ENCODE measurements at regions not wholly inside any gene's neighbourhood (a gene's known extent, or its start where the extent isn't known, plus 50 kb on each side); places are given as distances from the start of the nearest gene placed in this dataset.

DNA sequence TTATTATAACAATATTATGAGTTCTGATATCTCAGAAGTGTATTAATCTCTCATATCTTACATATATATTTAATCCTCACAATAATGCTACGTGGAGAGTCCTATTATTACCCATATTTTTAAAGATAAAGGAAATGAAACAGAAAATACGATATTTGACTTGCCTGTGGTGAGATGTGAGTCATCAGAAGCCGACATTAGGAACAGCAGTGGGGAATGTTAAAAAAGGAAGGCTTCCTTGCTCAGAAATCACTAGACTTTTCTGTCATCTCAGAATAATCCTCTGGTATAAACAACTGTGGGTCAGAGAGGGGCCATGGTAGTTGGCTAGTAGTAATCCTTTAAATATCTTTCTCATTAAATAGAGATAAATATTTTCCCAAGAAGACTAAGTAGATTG, 402.3 kb upstream of the PCDH15 start:
- no peak for TF ChIP-seq CTCF (IDR thresholded peaks at IDR 0.05)
- TF ChIP-seq EZH2phosphoT487 (IDR thresholded peaks at IDR 0.05) = no peak
- no peak for TF ChIP-seq EZH2 (IDR thresholded peaks at IDR 0.05)
- Histone ChIP-seq H3K4me2 (no peak overlapping the region), H2AFZ (replicated peaks) (no peak overlapping the region), H3F3A (ENCODE audit: low read depth) (no peaks in the 10 kb centered on the region), H3K36me3 (no peaks in the 10 kb centered on the region), H3K4me3 (no peak overlapping the region), H3K9ac (no peak overlapping the region), H3K27ac (no peak overlapping the region), H3K9me3 (ENCODE audit: low read depth) (no peaks in the 10 kb centered on the region), H3K4me1 (no peaks in the 10 kb centered on the region), H3K27me3 (no peaks in the 10 kb centered on the region), H4K20me1 (ENCODE audit: low read depth) (no peaks in the 10 kb centered on the region), H3K79me2 (ENCODE audit: low read depth) (no peaks in the 10 kb centered on the region)
- Mint-ChIP-seq H3K9me3 (peaks cover 5% of the 10 kb centered on the region), H3K27ac (no peak overlapping the region), H3K4me1 (no peaks in the 10 kb centered on the region), H3K36me3 (no peaks in the 10 kb centered on the region), H3K27me3 (ENCODE audit: insufficient read depth, low read depth) (peaks cover 3% of the 10 kb centered on the region), H3K4me3 (no peak overlapping the region)
- no peak for DNase-seq (ENCODE audit: low spot score)

- H3K9me3 ChIP-seq (ENCODE audit: low read depth) = no peaks in the 10 kb centered on the region
- H3F3A ChIP-seq (ENCODE audit: low read depth) = no peaks in the 10 kb centered on the region
- H3K4me3 Mint-ChIP-seq = no peak overlapping the region
- TF ChIP-seq CTCF (IDR thresholded peaks at IDR 0.05) (no peak), EZH2 (IDR thresholded peaks at IDR 0.05) (no peak), EZH2phosphoT487 (IDR thresholded peaks at IDR 0.05) (no peak)
- peaks cover 3% of the 10 kb centered on the region for H3K27me3 Mint-ChIP-seq (ENCODE audit: insufficient read depth, low read depth)
- no peak overlapping the region for H3K4me3 ChIP-seq
- no peak overlapping the region for H2AFZ ChIP-seq (replicated peaks)
- no peaks in the 10 kb centered on the region for H4K20me1 ChIP-seq (ENCODE audit: low read depth)
- H3K4me1 ChIP-seq = no peaks in the 10 kb centered on the region
- H3K27ac ChIP-seq = no peak overlapping the region
- H3K79me2 ChIP-seq (ENCODE audit: low read depth) = no peaks in the 10 kb centered on the region
- H3K4me2 ChIP-seq = no peak overlapping the region
- H3K27ac Mint-ChIP-seq = no peak overlapping the region
- H3K9me3 Mint-ChIP-seq = peaks cover 5% of the 10 kb centered on the region
- no peaks in the 10 kb centered on the region for H3K36me3 ChIP-seq
- no peaks in the 10 kb centered on the region for H3K4me1 Mint-ChIP-seq
- DNase-seq (ENCODE audit: low spot score) = no peak
- H3K27me3 ChIP-seq = no peaks in the 10 kb centered on the region
- H3K36me3 Mint-ChIP-seq = no peaks in the 10 kb centered on the region
- no peak overlapping the region for H3K9ac ChIP-seq
Observed at GRCh38 chr10:55200020-55200419, 399.0 kb upstream of the PCDH15 start.

DNA sequence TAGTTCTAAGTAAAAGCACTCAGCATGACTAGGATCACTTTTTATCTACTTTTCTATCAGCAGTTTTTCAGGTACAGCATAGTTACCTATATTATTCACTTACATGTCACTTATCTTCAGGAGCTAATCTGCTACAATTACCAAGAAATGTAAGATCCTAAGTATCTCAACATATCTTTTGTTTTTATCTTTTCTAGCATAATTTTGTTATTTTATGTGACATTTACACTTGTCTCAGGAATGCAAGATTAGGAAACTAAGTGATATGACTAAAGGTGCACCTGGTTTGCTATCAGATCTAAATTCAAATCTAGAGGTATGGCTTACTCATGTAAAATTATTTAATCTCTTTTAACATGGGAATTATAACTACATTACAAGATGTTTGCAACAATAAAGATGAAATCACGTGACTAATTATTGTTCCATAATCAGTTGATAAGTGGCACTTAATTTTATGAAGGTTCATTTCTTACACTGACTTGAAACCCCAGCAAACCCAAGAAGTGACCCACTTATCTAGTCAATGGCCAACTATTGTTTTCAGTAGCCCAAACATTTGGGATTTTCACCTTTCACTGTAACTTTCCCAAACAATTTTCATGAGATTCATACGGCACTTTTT, 390.3 kb upstream of the PCDH15 start:
- Histone ChIP-seq H2AFZ (replicated peaks) (no peak overlapping the region), H3F3A (ENCODE audit: low read depth) (no peaks in the 10 kb centered on the region), H3K4me1 (no peaks in the 10 kb centered on the region), H3K27me3 (no peaks in the 10 kb centered on the region), H4K20me1 (ENCODE audit: low read depth) (no peaks in the 10 kb centered on the region), H3K36me3 (no peaks in the 10 kb centered on the region), H3K4me3 (no peak overlapping the region), H3K27ac (no peak overlapping the region), H3K79me2 (ENCODE audit: low read depth) (no peaks in the 10 kb centered on the region), H3K9me3 (ENCODE audit: low read depth) (no peaks in the 10 kb centered on the region), H3K9ac (no peak overlapping the region), H3K4me2 (no peak overlapping the region)
- H3K27me3 Mint-ChIP-seq (ENCODE audit: insufficient read depth, low read depth) = no peaks in the 10 kb centered on the region
- no peak overlapping the region for H3K4me3 Mint-ChIP-seq
- no peak overlapping the region for H3K27ac Mint-ChIP-seq
- H3K36me3 Mint-ChIP-seq = no peaks in the 10 kb centered on the region
- H3K4me1 Mint-ChIP-seq = no peaks in the 10 kb centered on the region
- DNase-seq (ENCODE audit: low spot score) = no peak
- TF ChIP-seq EZH2 (IDR thresholded peaks at IDR 0.05) = no peak
- no peak for TF ChIP-seq CTCF (IDR thresholded peaks at IDR 0.05)
- no peak for TF ChIP-seq EZH2phosphoT487 (IDR thresholded peaks at IDR 0.05)
- no peaks in the 10 kb centered on the region for H3K9me3 Mint-ChIP-seq

All from neural progenitor cell (in vitro differentiated cells).